ENCODE measurements at regions not wholly inside any gene's neighbourhood (a gene's known extent, or its start where the extent isn't known, plus 50 kb on each side); places are given as distances from the start of the nearest gene placed in this dataset.

DNA sequence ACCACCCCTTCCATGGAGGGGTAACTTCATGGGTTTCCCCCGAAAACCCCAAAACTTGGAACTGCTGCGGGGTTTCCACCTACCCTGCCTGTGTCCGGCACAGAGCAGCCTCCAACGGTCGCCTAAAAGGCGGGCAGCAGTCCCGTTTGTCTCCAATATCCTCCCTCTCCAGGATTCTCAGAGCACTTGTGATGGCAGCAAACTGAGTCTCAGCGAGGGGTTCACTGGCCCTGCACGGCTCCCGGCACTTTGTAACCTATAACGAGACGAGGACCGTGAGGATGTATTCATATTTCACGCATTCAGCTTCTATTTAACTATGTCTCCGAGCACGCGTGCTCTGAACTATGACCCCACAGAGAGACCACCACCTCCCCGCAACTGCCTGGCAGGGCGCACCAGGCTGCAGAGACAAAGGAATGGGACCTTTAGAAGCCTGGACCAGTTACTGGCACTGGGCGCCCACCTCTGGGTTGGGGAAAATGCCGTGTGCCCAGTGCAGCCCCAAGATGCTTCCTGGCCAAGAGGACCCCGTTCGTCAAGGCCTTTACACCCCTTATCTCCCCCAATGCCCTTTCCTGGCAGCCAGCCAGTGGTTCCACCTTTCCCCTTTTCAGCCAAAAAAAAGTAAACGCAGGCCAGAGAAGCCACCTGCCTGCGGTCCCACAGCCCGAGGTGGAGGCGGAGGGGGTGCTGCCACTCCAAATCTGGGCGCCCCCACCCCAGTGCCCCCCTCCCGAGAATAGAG, 173.1 kb upstream of the RTL1 start:
- TF ChIP-seq, protein P1, sequence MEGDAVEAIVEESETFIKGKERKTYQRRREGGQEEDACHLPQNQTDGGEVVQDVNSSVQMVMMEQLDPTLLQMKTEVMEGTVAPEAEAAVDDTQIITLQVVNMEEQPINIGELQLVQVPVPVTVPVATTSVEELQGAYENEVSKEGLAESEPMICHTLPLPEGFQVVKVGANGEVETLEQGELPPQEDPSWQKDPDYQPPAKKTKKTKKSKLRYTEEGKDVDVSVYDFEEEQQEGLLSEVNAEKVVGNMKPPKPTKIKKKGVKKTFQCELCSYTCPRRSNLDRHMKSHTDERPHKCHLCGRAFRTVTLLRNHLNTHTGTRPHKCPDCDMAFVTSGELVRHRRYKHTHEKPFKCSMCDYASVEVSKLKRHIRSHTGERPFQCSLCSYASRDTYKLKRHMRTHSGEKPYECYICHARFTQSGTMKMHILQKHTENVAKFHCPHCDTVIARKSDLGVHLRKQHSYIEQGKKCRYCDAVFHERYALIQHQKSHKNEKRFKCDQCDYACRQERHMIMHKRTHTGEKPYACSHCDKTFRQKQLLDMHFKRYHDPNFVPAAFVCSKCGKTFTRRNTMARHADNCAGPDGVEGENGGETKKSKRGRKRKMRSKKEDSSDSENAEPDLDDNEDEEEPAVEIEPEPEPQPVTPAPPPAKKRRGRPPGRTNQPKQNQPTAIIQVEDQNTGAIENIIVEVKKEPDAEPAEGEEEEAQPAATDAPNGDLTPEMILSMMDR (IDR thresholded peaks at IDR 0.05) = no peak
- no peak for TF ChIP-seq POLR2AphosphoS5 (IDR thresholded peaks at IDR 0.05; ENCODE audit: low read depth, low read length)
- TF ChIP-seq, protein P2, sequence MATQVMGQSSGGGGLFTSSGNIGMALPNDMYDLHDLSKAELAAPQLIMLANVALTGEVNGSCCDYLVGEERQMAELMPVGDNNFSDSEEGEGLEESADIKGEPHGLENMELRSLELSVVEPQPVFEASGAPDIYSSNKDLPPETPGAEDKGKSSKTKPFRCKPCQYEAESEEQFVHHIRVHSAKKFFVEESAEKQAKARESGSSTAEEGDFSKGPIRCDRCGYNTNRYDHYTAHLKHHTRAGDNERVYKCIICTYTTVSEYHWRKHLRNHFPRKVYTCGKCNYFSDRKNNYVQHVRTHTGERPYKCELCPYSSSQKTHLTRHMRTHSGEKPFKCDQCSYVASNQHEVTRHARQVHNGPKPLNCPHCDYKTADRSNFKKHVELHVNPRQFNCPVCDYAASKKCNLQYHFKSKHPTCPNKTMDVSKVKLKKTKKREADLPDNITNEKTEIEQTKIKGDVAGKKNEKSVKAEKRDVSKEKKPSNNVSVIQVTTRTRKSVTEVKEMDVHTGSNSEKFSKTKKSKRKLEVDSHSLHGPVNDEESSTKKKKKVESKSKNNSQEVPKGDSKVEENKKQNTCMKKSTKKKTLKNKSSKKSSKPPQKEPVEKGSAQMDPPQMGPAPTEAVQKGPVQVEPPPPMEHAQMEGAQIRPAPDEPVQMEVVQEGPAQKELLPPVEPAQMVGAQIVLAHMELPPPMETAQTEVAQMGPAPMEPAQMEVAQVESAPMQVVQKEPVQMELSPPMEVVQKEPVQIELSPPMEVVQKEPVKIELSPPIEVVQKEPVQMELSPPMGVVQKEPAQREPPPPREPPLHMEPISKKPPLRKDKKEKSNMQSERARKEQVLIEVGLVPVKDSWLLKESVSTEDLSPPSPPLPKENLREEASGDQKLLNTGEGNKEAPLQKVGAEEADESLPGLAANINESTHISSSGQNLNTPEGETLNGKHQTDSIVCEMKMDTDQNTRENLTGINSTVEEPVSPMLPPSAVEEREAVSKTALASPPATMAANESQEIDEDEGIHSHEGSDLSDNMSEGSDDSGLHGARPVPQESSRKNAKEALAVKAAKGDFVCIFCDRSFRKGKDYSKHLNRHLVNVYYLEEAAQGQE (IDR thresholded peaks at IDR 0.05; ENCODE audit: insufficient read depth in 1 of 2, low read depth in 2 of 2, low read length in 1 of 2) = no peak
- TF ChIP-seq TCF7L2 (IDR thresholded peaks at IDR 0.05; ENCODE audit: low read depth, low read length) = no peak
- TF ChIP-seq SIN3A (IDR thresholded peaks at IDR 0.05; ENCODE audit: borderline replicate concordance, insufficient read depth, low read depth, low read length) = no peak

All from Panc1 (cell line).